ENCODE measurements at regions not wholly inside any gene's neighbourhood (a gene's known extent, or its start where the extent isn't known, plus 50 kb on each side); places are given as distances from the start of the nearest gene placed in this dataset.

DNA sequence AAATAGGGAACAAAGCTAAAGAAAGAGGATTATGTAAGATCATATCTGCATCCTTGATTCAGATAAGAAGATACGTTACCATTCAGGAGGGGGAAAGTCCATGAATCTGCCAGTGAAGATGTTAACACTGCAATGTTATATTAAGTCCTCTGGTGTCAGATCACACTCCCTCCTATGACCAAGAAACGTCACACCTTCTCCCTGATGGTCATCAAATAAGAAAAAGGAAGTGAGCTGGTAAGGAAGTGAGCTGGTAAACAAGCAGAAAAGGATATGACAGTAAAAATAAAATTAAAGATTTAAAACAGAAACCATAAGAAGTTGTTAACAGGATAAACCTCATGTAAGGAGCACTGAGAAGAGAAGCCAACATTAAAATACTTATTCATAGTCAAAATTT lies 340.2 kb downstream of the SEC23A start:
- no peaks in the 10 kb centered on the region for H3K9me3 Mint-ChIP-seq (ENCODE audit: unreplicated experiment)
- TF ChIP-seq, protein P1, sequence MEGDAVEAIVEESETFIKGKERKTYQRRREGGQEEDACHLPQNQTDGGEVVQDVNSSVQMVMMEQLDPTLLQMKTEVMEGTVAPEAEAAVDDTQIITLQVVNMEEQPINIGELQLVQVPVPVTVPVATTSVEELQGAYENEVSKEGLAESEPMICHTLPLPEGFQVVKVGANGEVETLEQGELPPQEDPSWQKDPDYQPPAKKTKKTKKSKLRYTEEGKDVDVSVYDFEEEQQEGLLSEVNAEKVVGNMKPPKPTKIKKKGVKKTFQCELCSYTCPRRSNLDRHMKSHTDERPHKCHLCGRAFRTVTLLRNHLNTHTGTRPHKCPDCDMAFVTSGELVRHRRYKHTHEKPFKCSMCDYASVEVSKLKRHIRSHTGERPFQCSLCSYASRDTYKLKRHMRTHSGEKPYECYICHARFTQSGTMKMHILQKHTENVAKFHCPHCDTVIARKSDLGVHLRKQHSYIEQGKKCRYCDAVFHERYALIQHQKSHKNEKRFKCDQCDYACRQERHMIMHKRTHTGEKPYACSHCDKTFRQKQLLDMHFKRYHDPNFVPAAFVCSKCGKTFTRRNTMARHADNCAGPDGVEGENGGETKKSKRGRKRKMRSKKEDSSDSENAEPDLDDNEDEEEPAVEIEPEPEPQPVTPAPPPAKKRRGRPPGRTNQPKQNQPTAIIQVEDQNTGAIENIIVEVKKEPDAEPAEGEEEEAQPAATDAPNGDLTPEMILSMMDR (IDR thresholded peaks at IDR 0.05; ENCODE audit: unreplicated experiment) = no peak
- DNase-seq (ENCODE audit: unreplicated experiment) = no peak

DNA sequence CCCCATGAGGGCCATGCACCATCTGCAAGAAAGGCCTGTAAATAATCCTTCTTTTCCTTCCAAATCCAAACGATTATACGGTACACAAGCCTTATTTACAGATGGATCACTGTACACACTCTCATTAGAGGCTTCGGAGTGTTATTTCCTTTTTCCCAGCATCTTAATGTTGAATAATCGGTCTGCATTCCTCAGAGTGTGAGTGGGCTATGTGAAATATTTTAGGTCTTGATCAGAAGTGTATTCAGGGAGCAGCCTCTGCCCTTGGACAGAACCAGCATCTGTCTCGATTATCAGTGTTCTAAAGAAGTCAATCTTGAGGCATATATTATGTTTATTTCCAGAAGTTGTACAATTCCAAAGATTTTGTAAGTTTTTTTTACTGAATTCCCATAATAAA lies 340.6 kb downstream of the SEC23A start:
- DNase-seq (ENCODE audit: unreplicated experiment) = no peak
- H3K4me3 Mint-ChIP-seq (ENCODE audit: unreplicated experiment) = no peak overlapping the region
- H3K9me3 Mint-ChIP-seq (ENCODE audit: unreplicated experiment) = no peaks in the 10 kb centered on the region
- BruUV-seq (replicated peaks) = no TSS peak
- CTCF ChIA-PET = interaction anchor here (0.7 kb wide), 1 partner anchor 25 kb away, joined by 5 read pairs; no protein-coding TSS in a partner anchor
- H3K27me3 Mint-ChIP-seq (ENCODE audit: insufficient read depth, unreplicated experiment) = no peaks in the 10 kb centered on the region
- H3K27ac Mint-ChIP-seq (ENCODE audit: low read depth, unreplicated experiment) = no peak overlapping the region
- no peaks in the 10 kb centered on the region for H3K4me1 Mint-ChIP-seq (ENCODE audit: insufficient read depth, unreplicated experiment)
- H3K36me3 Mint-ChIP-seq (ENCODE audit: insufficient read depth, unreplicated experiment) = no peaks in the 10 kb centered on the region
- POLR2A ChIA-PET = interaction anchor here (0.7 kb wide), 1 partner anchor 150 kb away, joined by 3 read pairs; no protein-coding TSS in a partner anchor
- intact Hi-C loops (cut with micrococcal nuclease) = no loop called here
- TF ChIP-seq, protein P1 (IDR thresholded peaks at IDR 0.05; ENCODE audit: unreplicated experiment) = no peak

More for the DNA sequence above, 340.2 kb downstream of the SEC23A start:
- Mint-ChIP-seq H3K27me3 (ENCODE audit: insufficient read depth, unreplicated experiment) (no peaks in the 10 kb centered on the region), H3K4me3 (ENCODE audit: unreplicated experiment) (no peak overlapping the region), H3K27ac (ENCODE audit: low read depth, unreplicated experiment) (no peak overlapping the region), H3K4me1 (ENCODE audit: insufficient read depth, unreplicated experiment) (no peaks in the 10 kb centered on the region), H3K36me3 (ENCODE audit: insufficient read depth, unreplicated experiment) (no peaks in the 10 kb centered on the region)
- CTCF ChIA-PET = interaction anchor here (0.7 kb wide), 1 partner anchor 26 kb away, joined by 5 read pairs; no protein-coding TSS in a partner anchor
- intact Hi-C loops (cut with micrococcal nuclease) = no loop called here
- no TSS peak for BruUV-seq (replicated peaks)
- POLR2A ChIA-PET = no interaction called here

GRCh38 chr14:38761033-38761432 lies 342.0 kb downstream of the SEC23A start:
- POLR2A ChIA-PET = no interaction called here

GRCh38 chr14:38758661-38759060 lies 344.4 kb downstream of the SEC23A start:
- H3K4me1 Mint-ChIP-seq (ENCODE audit: insufficient read depth, unreplicated experiment) = no peaks in the 10 kb centered on the region
- TF ChIP-seq, protein P1 (IDR thresholded peaks at IDR 0.05; ENCODE audit: unreplicated experiment) = no peak
- no peaks in the 10 kb centered on the region for H3K27me3 Mint-ChIP-seq (ENCODE audit: insufficient read depth, unreplicated experiment)
- intact Hi-C loops (cut with micrococcal nuclease) = no loop called here
- CTCF ChIA-PET = no interaction called here
- no peak overlapping the region for H3K4me3 Mint-ChIP-seq (ENCODE audit: unreplicated experiment)
- no peaks in the 10 kb centered on the region for H3K36me3 Mint-ChIP-seq (ENCODE audit: insufficient read depth, unreplicated experiment)
- no peaks in the 10 kb centered on the region for H3K9me3 Mint-ChIP-seq (ENCODE audit: unreplicated experiment)
- POLR2A ChIA-PET = no interaction called here
- H3K27ac Mint-ChIP-seq (ENCODE audit: low read depth, unreplicated experiment) = no peak overlapping the region
- BruUV-seq (replicated peaks) = no TSS peak
- no peak for DNase-seq (ENCODE audit: unreplicated experiment)

More at GRCh38 chr14:38761033-38761432, 342.0 kb downstream of the SEC23A start:
- Mint-ChIP-seq H3K4me1 (ENCODE audit: insufficient read depth, unreplicated experiment) (no peaks in the 10 kb centered on the region), H3K27me3 (ENCODE audit: insufficient read depth, unreplicated experiment) (no peaks in the 10 kb centered on the region), H3K36me3 (ENCODE audit: insufficient read depth, unreplicated experiment) (no peaks in the 10 kb centered on the region), H3K27ac (ENCODE audit: low read depth, unreplicated experiment) (no peak overlapping the region), H3K4me3 (ENCODE audit: unreplicated experiment) (no peak overlapping the region), H3K9me3 (ENCODE audit: unreplicated experiment) (no peaks in the 10 kb centered on the region)
- DNase-seq (ENCODE audit: unreplicated experiment) = no peak
- CTCF ChIA-PET = interaction anchor here (0.7 kb wide), 1 partner anchor 15 kb away, joined by 6 read pairs; no protein-coding TSS in a partner anchor
- no TSS peak for BruUV-seq (replicated peaks)
- intact Hi-C loops (cut with micrococcal nuclease) = no loop called here
- TF ChIP-seq, protein P1 (IDR thresholded peaks at IDR 0.05; ENCODE audit: unreplicated experiment) = no peak

Data from MCF 10A (cell line).